Neural crest cell (in vitro differentiated cells): ENCODE measurements at regions not wholly inside any gene's neighbourhood (a gene's known extent, or its start where the extent isn't known, plus 50 kb on each side); places are given as distances from the start of the nearest gene placed in this dataset.

Source experiments
- DNase-seq: peaks from one replicate; pipeline ENCODE4 v3.0.0; 2021; ENCODE audit warnings: low read depth, mixed read lengths, low spot score
- H3K27ac Mint-ChIP-seq: one replicate; pipeline ENCODE4 v1.8.0; 2021; ENCODE audit warnings: mild to moderate bottlenecking, mixed read lengths; ENCODE audit not compliant: unreplicated experiment
- H3K27me3 Mint-ChIP-seq: 2 replicates; pipeline ENCODE4 v1.8.0; 2021; ENCODE audit warnings: low read depth, mild to moderate bottlenecking, mixed read lengths
- H3K36me3 Mint-ChIP-seq: 2 replicates; pipeline ENCODE4 v1.8.0; 2021; ENCODE audit warnings: low read depth, mild to moderate bottlenecking, mixed read lengths
- H3K4me1 Mint-ChIP-seq: 2 replicates; pipeline ENCODE4 v1.8.0; 2021; ENCODE audit warnings: mixed read lengths
- H3K4me3 Mint-ChIP-seq: one replicate; pipeline ENCODE4 v1.8.0; 2021; ENCODE audit warnings: mild to moderate bottlenecking, mixed read lengths
- H3K9me3 Mint-ChIP-seq: 2 replicates; pipeline ENCODE4 v1.8.0; 2021; ENCODE audit warnings: mixed read lengths
- CTCF ChIP-seq: fragments of 200-600 bp; sonication (generic); conservative IDR thresholded peaks from 2 replicates; pipeline ENCODE4 v1.5.0; 2021; ENCODE audit warnings: antibody characterized with exemption, mild to moderate bottlenecking

DNA sequence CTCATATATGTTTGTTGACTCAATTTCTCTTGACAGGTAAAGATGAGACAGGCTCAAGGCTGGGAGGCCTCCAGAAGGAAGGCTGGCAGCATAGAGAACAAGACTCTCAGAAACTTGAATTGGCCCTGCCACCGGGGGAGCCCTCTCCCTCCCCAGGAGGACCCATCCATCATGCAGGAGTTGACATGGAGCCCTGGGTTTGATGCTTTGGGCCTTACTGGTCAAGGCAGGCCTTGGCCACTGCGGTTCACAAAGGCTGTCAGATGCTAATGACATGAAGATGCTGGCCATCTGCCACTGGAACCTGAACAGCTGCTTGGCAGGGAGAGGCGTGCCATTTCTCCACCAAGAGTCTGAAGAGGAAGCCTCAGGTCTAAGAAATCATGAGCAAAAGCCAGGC, 193.6 kb downstream of the MTCL1 start:
- no peak overlapping the region for H3K4me3 Mint-ChIP-seq
- H3K9me3 Mint-ChIP-seq = peaks cover 9% of the 10 kb centered on the region
- no peaks in the 10 kb centered on the region for H3K27me3 Mint-ChIP-seq
- no peak for TF ChIP-seq CTCF
- H3K27ac Mint-ChIP-seq = no peak overlapping the region
- DNase-seq = no peak
- H3K36me3 Mint-ChIP-seq = peaks cover 3% of the 10 kb centered on the region
- peaks cover 4% of the 10 kb centered on the region for H3K4me1 Mint-ChIP-seq

- H3K4me3 Mint-ChIP-seq = no peak overlapping the region
- peaks cover 13% of the 10 kb centered on the region for H3K9me3 Mint-ChIP-seq
- H3K36me3 Mint-ChIP-seq = peaks cover 7% of the 10 kb centered on the region
- DNase-seq = no peak
- H3K27me3 Mint-ChIP-seq = no peaks in the 10 kb centered on the region
- no peak for TF ChIP-seq CTCF
- H3K27ac Mint-ChIP-seq = no peak overlapping the region
- peaks cover 4% of the 10 kb centered on the region for H3K4me1 Mint-ChIP-seq
These were observed 195.2 kb downstream of the MTCL1 start for GRCh38 chr18:8900552-8900951.

DNA sequence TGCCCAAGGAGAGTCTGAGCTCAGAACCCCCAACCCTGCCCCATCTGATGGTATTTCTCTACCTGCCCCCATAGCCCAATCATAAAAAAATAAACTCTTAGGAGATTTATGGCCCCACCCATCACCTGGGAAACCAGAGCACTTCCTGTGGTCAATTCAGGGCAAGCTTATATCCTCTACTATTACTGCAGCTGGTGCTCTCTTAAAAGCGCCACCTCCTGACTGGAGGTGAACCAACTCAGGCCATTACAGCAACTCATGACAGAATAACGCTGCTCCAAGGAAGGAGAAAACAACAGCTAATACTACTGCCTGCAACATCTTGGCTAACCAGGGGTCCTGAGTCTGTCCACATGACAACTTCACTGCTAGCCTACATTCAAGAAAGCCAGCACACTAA, 195.7 kb downstream of the MTCL1 start:
- H3K36me3 Mint-ChIP-seq = peaks cover 8% of the 10 kb centered on the region
- H3K4me3 Mint-ChIP-seq = no peak overlapping the region
- H3K9me3 Mint-ChIP-seq = peaks cover 15% of the 10 kb centered on the region
- DNase-seq = no peak
- no peak overlapping the region for H3K27ac Mint-ChIP-seq
- peaks cover 4% of the 10 kb centered on the region for H3K4me1 Mint-ChIP-seq
- no peaks in the 10 kb centered on the region for H3K27me3 Mint-ChIP-seq
- TF ChIP-seq CTCF = no peak

DNA sequence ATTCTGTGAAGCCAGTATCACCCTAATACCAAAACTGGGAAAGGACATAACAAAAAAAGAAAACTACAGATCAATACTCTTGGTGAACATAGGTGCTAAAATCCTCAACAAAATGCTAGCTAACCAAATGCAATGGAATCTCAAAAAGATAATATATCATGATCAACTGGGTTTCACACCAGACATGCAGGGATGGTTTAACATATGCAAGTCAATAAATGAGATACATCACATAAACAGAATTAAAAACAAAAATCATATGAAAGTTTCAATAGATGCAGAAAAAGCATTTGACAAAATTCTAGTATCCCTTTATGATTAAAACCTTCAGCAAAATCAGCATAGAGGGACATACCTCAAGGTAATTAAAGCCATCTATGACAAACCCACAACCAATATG, 198.2 kb upstream of the NDUFV2 start:
- peaks cover 25% of the 10 kb centered on the region for H3K9me3 Mint-ChIP-seq
- no peak overlapping the region for H3K4me3 Mint-ChIP-seq
- H3K4me1 Mint-ChIP-seq = peaks cover 4% of the 10 kb centered on the region
- TF ChIP-seq CTCF = no peak
- peaks cover 11% of the 10 kb centered on the region for H3K36me3 Mint-ChIP-seq
- no peak overlapping the region for H3K27ac Mint-ChIP-seq
- DNase-seq = no peak
- no peaks in the 10 kb centered on the region for H3K27me3 Mint-ChIP-seq

DNA sequence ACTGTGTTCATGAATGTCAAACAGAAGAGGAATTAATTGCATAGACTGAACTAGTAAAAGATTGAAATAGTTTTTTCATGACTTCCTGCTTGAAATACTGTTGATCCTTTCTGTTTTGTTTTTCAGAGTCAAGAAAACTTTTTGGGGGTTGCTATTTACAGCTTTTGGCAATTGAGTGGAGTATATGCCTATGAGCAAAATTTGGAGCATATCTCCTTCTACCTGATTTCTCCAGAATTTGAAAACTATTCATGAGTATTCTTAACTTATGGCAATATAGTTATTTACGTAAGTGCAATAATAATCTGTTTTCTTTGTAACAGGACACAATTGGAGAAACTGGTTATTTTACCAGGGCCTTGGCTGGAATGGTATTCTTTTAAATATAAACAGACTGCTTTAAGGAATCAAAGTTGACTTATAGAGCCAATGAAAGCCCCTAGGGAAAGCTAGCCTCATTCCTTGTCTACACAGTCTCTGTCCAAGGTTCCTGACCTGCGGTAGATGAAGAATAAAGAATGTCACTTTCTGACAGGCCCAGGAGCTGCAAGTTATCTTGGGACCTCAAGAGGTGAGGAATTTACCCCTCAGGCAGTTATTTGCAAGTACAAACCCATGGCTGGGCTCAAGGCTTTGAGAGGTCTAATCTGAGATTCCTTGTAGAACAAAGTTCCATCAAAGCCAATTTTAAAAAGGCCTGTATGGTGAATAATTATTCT, 193.5 kb upstream of the NDUFV2 start:
- Mint-ChIP-seq H3K4me3 (no peak overlapping the region), H3K27me3 (no peaks in the 10 kb centered on the region), H3K27ac (no peak overlapping the region), H3K9me3 (peaks cover 23% of the 10 kb centered on the region), H3K36me3 (peaks cover 8% of the 10 kb centered on the region), H3K4me1 (peaks cover 10% of the 10 kb centered on the region)
- DNase-seq = no peak
- TF ChIP-seq CTCF = no peak
